ENCODE measurements at regions not wholly inside any gene's neighbourhood (a gene's known extent, or its start where the extent isn't known, plus 50 kb on each side); places are given as distances from the start of the nearest gene placed in this dataset.

GRCh38 chr11:14578541-14578956 lies 58.4 kb upstream of the PSMA1 start:
- POLR2A ChIA-PET: interaction anchor here (0.6 to 1.8 kb wide), 11 partner anchors 13 to 684 kb away, joined by 3 to 13 read pairs (median 4); partner anchors contain the start of genes CYP2R1 and PSMA1
- peak overlapping the region; percentile 100 for H2AFZ ChIP-seq (ENCODE audit: low read length)

GRCh38 chr11:14579646-14580045 lies 59.5 kb upstream of the PSMA1 start:
- no TSS peak for BruUV-seq (replicated peaks)
- Histone ChIP-seq H3K4me2 (ENCODE audit: low read length) (no peak overlapping the region), H3K79me2 (ENCODE audit: insufficient read depth, low read depth, low read length) (no peaks in the 10 kb centered on the region), H3K27ac (ENCODE audit: low read depth, low read length, poor library complexity, severe bottlenecking) (no peak overlapping the region), H3K4me3 (ENCODE audit: low read depth, low read length, poor library complexity, severe bottlenecking) (no peak overlapping the region), H3K36me3 (ENCODE audit: insufficient read depth, low read length) (0 out of 2 replicates have a peak, but pooled peaks cover 4% of the 10 kb centered on the region), H3K9me2 (ENCODE audit: insufficient read depth, low read length) (no peaks in the 10 kb centered on the region), H3K9me3 (ENCODE audit: low read length) (peaks cover 4% of the 10 kb centered on the region; the same call in 1 of the 2 replicates), H2AFZ (ENCODE audit: low read length) (no peak overlapping the region), H3K4me1 (ENCODE audit: insufficient read depth, low read length, poor library complexity, severe bottlenecking) (peaks cover 14% of the 10 kb centered on the region), H4K20me1 (ENCODE audit: insufficient read depth, low read length) (no peaks in the 10 kb centered on the region)
- intact Hi-C loops (cut with micrococcal nuclease; ENCODE audit: unreplicated experiment): loop anchor here (2.0 kb wide), 1 partner anchor 59 kb away; the partner anchor contains the start of gene PSMA1
- TF ChIP-seq EZH2phosphoT487 (IDR thresholded peaks at IDR 0.05; ENCODE audit: borderline replicate concordance, low read depth, low read length): no peak
- TF ChIP-seq CTCF (conservative IDR thresholded peaks at IDR 0.05; ENCODE audit: low read length): no peak
- POLR2A ChIA-PET: no interaction called here
- CTCF ChIA-PET (ENCODE audit: unreplicated experiment): no interaction called here
- DNase-seq (ENCODE audit: low spot score): no peak

More at GRCh38 chr11:14578541-14578956, 58.4 kb upstream of the PSMA1 start:
- H3K4me3 ChIP-seq (ENCODE audit: low read depth, low read length, poor library complexity, severe bottlenecking): peak overlapping the region; percentile 48
- H3K4me1 ChIP-seq (ENCODE audit: insufficient read depth, low read length, poor library complexity, severe bottlenecking): peaks cover 14% of the 10 kb centered on the region
- intact Hi-C loops (cut with micrococcal nuclease; ENCODE audit: unreplicated experiment): loop anchor here (2.0 kb wide), 1 partner anchor 58 kb away; the partner anchor contains the start of gene PSMA1
- peak overlapping the region; percentile 67 for H3K4me2 ChIP-seq (ENCODE audit: low read length)
- peak overlapping the region; percentile 47 for H3K27ac ChIP-seq (ENCODE audit: low read depth, low read length, poor library complexity, severe bottlenecking)
- CTCF ChIA-PET (ENCODE audit: unreplicated experiment): interaction anchor here (0.7 to 1.0 kb wide), 2 partner anchors 328 to 330 kb away, joined by 3 read pairs; no protein-coding TSS in a partner anchor
- peak; percentile 80 for DNase-seq (ENCODE audit: low spot score)
- no peaks in the 10 kb centered on the region for H4K20me1 ChIP-seq (ENCODE audit: insufficient read depth, low read length)
- H3K9me2 ChIP-seq (ENCODE audit: insufficient read depth, low read length): no peaks in the 10 kb centered on the region
- H3K9me3 ChIP-seq (ENCODE audit: low read length): peaks cover 4% of the 10 kb centered on the region; the same call in 1 of the 2 replicates
- TF ChIP-seq EZH2phosphoT487 (IDR thresholded peaks at IDR 0.05; ENCODE audit: borderline replicate concordance, low read depth, low read length) (no peak), CTCF (conservative IDR thresholded peaks at IDR 0.05; ENCODE audit: low read length) (no peak)
- no peaks in the 10 kb centered on the region for H3K79me2 ChIP-seq (ENCODE audit: insufficient read depth, low read depth, low read length)
- H3K36me3 ChIP-seq (ENCODE audit: insufficient read depth, low read length): 0 out of 2 replicates have a peak, but pooled peaks cover 4% of the 10 kb centered on the region
- BruUV-seq (replicated peaks): no TSS peak

- intact Hi-C loops (cut with micrococcal nuclease; ENCODE audit: unreplicated experiment): no loop called here
- POLR2A ChIA-PET: interaction anchor here (0.8 kb wide), 1 partner anchor 10 kb away, joined by 4 read pairs; no protein-coding TSS in a partner anchor
- no peaks in the 10 kb centered on the region for H4K20me1 ChIP-seq (ENCODE audit: insufficient read depth, low read length)
- H3K9me3 ChIP-seq (ENCODE audit: low read length): peaks cover 4% of the 10 kb centered on the region; the same call in 1 of the 2 replicates
- 0 out of 2 replicates have a peak, but pooled peaks cover 4% of the 10 kb centered on the region for H3K36me3 ChIP-seq (ENCODE audit: insufficient read depth, low read length)
- no peak overlapping the region for H3K4me2 ChIP-seq (ENCODE audit: low read length)
- H3K27ac ChIP-seq (ENCODE audit: low read depth, low read length, poor library complexity, severe bottlenecking): no peak overlapping the region
- H3K79me2 ChIP-seq (ENCODE audit: insufficient read depth, low read depth, low read length): no peaks in the 10 kb centered on the region
- TF ChIP-seq EZH2phosphoT487 (IDR thresholded peaks at IDR 0.05; ENCODE audit: borderline replicate concordance, low read depth, low read length) (no peak), CTCF (conservative IDR thresholded peaks at IDR 0.05; ENCODE audit: low read length) (no peak)
- CTCF ChIA-PET (ENCODE audit: unreplicated experiment): no interaction called here
- no peak overlapping the region for H3K4me3 ChIP-seq (ENCODE audit: low read depth, low read length, poor library complexity, severe bottlenecking)
- DNase-seq (ENCODE audit: low spot score): no peak
- H3K4me1 ChIP-seq (ENCODE audit: insufficient read depth, low read length, poor library complexity, severe bottlenecking): peaks cover 14% of the 10 kb centered on the region
- no TSS peak for BruUV-seq (replicated peaks)
- H2AFZ ChIP-seq (ENCODE audit: low read length): no peak overlapping the region
- H3K9me2 ChIP-seq (ENCODE audit: insufficient read depth, low read length): no peaks in the 10 kb centered on the region
Measured at GRCh38 chr11:14582793-14583192, 60.8 kb upstream of the PDE3B start.

All from OCI-LY7 (cell line).